Neural progenitor cell (in vitro differentiated cells): ENCODE measurements at regions not wholly inside any gene's neighbourhood (a gene's known extent, or its start where the extent isn't known, plus 50 kb on each side); places are given as distances from the start of the nearest gene placed in this dataset.
"Not testable (repeated sequence)": the region's sequence is repeated elsewhere in the genome, so short reads cannot be mapped to it uniquely, and the experiment has no call there.

Source experiments
- CTCF ChIP-seq: fragments of 200-600 bp; sonication (generic); IDR thresholded peaks from 2 replicates; pipeline ENCODE4 v1.5.1; 2017; ENCODE audit warnings: antibody characterized with exemption, mild to moderate bottlenecking
- EZH2 ChIP-seq: fragments of 200-600 bp; sonication (generic); IDR thresholded peaks from 2 replicates; pipeline ENCODE4 v1.6.1; 2017; ENCODE audit warnings: antibody characterized with exemption, mild to moderate bottlenecking, moderate library complexity
- EZH2phosphoT487 ChIP-seq: fragments of 200-600 bp; sonication (generic); IDR thresholded peaks from 2 replicates; pipeline ENCODE4 v1.6.1; 2017; ENCODE audit warnings: antibody characterized with exemption

GRCh38 chr15:20388161-20388560, 153.4 kb downstream of the GOLGA6L6 start:
- TF ChIP-seq EZH2phosphoT487, CTCF, EZH2: not testable (repeated sequence)
